Liver (tissue), 8 donors: ENCODE measurements at regions not wholly inside any gene's neighbourhood (a gene's known extent, or its start where the extent isn't known, plus 50 kb on each side); places are given as distances from the start of the nearest gene placed in this dataset.

Source experiments
- DNase-seq: peaks from one replicate; pipeline ENCODE4 v3.0.0-alpha.2; 2017; ENCODE audit warnings: low spot score
- H3K27ac ChIP-seq, 2 donors: one replicate each; pipeline ENCODE4 v1.7.0; 2013; ENCODE audit warnings: inconsistent platforms in 2 of 2, low read length in 2 of 2, control low read depth in 1 of 2, low read depth in 1 of 2, mild to moderate bottlenecking in 1 of 2
- H3K27me3 ChIP-seq, 4 donors: one replicate each; pipeline versions ENCODE4 v1.6.1 to v1.7.0; 2013; ENCODE audit warnings: low read length in 3 of 4, inconsistent platforms in 1 of 4, mild to moderate bottlenecking in 1 of 4, moderate library complexity in 1 of 4; ENCODE audit not compliant: control insufficient read depth in 4 of 4, insufficient read depth in 4 of 4
- H3K36me3 ChIP-seq, 4 donors: one replicate each; pipeline versions ENCODE4 v1.6.1 to v1.7.0; 2013; ENCODE audit warnings: low read length in 3 of 4, mild to moderate bottlenecking in 3 of 4, low read depth in 1 of 4, moderate library complexity in 1 of 4; ENCODE audit not compliant: control insufficient read depth in 4 of 4, insufficient read depth in 3 of 4
- H3K4me1 ChIP-seq, 4 donors: one replicate each; pipeline versions ENCODE4 v1.6.1 to v1.7.0; 2013; ENCODE audit warnings: low read length in 3 of 4, mild to moderate bottlenecking in 3 of 4, moderate library complexity in 1 of 4; ENCODE audit not compliant: control insufficient read depth in 4 of 4, insufficient read depth in 4 of 4
- H3K4me3 ChIP-seq, 3 donors: one replicate each; pipeline versions ENCODE4 v1.6.1 to v1.7.0; 2013; ENCODE audit warnings: low read length in 3 of 3, control low read depth in 1 of 3, low read depth in 1 of 3, mild to moderate bottlenecking in 1 of 3
- H3K9ac ChIP-seq, 2 donors: one replicate each; pipeline ENCODE4 v1.7.0; 2013; ENCODE audit warnings: low read length in 2 of 2, mild to moderate bottlenecking in 2 of 2, moderate library complexity in 2 of 2, control low read depth in 1 of 2, low read depth in 1 of 2
- H3K9me3 ChIP-seq, 4 donors: one replicate each; pipeline versions ENCODE4 v1.6.1 to v1.7.0; 2013; ENCODE audit warnings: low read length in 3 of 4; ENCODE audit not compliant: control insufficient read depth in 4 of 4
- ATF3 ChIP-seq: IDR thresholded peaks from 2 replicates; pipeline ENCODE4 v1.6.1; 2016; ENCODE audit warnings: antibody characterized with exemption
- CTCF ChIP-seq: fragments of 150-350 bp; IDR thresholded peaks from 2 replicates; pipeline ENCODE4 v1.5.1; 2017; ENCODE audit warnings: improper control_type of control experiment, low read depth, low read length; ENCODE audit not compliant: missing input control
- EGR1 ChIP-seq, 2 donors: IDR thresholded peaks; 2 replicates each; pipeline ENCODE4 v1.6.1; 2016 to 2018; ENCODE audit warnings: antibody characterized with exemption in 2 of 2, low read depth in 2 of 2
- FOXA1 ChIP-seq: IDR thresholded peaks from 2 replicates; pipeline ENCODE4 v1.6.1; 2016; ENCODE audit warnings: antibody characterized with exemption
- FOXA2 ChIP-seq: IDR thresholded peaks from 2 replicates; pipeline ENCODE4 v1.6.1; 2016; ENCODE audit warnings: antibody characterized with exemption
- GABPA ChIP-seq, 2 donors: IDR thresholded peaks in 1 of 2; conservative IDR thresholded peaks in 1 of 2; 2 replicates each; pipeline ENCODE4 v1.6.1; 2016; ENCODE audit warnings: antibody characterized with exemption in 2 of 2, mild to moderate bottlenecking in 1 of 2, moderate library complexity in 1 of 2
- HNF4A ChIP-seq, 2 donors: conservative IDR thresholded peaks; 2 replicates each; pipeline ENCODE4 v1.6.1; 2016; ENCODE audit warnings: antibody characterized with exemption in 2 of 2, mild to moderate bottlenecking in 2 of 2
- HNF4G ChIP-seq: IDR thresholded peaks from 2 replicates; pipeline ENCODE4 v1.6.1; 2016; ENCODE audit warnings: antibody characterized with exemption
- JUND ChIP-seq, 2 donors: IDR thresholded peaks; 2 replicates each; pipeline ENCODE4 v1.6.1; 2016; ENCODE audit warnings: antibody characterized with exemption in 2 of 2
- MAX ChIP-seq: IDR thresholded peaks from 2 replicates; pipeline ENCODE4 v1.6.1; 2016; ENCODE audit warnings: antibody characterized with exemption
- NR2F2 ChIP-seq: IDR thresholded peaks from 2 replicates; pipeline ENCODE4 v1.6.1; 2016; ENCODE audit warnings: antibody characterized with exemption
- RAD21 ChIP-seq, 2 donors: IDR thresholded peaks; 2 replicates each; pipeline ENCODE4 v1.6.1; 2016; ENCODE audit warnings: antibody characterized with exemption in 2 of 2, mild to moderate bottlenecking in 2 of 2
- REST ChIP-seq: IDR thresholded peaks from 2 replicates; pipeline ENCODE4 v1.6.1; 2016; ENCODE audit warnings: antibody characterized with exemption, mild to moderate bottlenecking
- RXRA ChIP-seq, 2 donors: IDR thresholded peaks; 2 replicates each; pipeline ENCODE4 v1.6.1; 2017 to 2018; ENCODE audit warnings: antibody characterized with exemption in 2 of 2, mild to moderate bottlenecking in 1 of 2
- SP1 ChIP-seq: IDR thresholded peaks from 2 replicates; pipeline ENCODE4 v1.6.1; 2018; ENCODE audit warnings: antibody characterized with exemption, mild to moderate bottlenecking
- TAF1 ChIP-seq: conservative IDR thresholded peaks from 2 replicates; pipeline ENCODE4 v1.6.1; 2016; ENCODE audit warnings: antibody characterized with exemption, mild to moderate bottlenecking
- YY1 ChIP-seq: IDR thresholded peaks from 2 replicates; pipeline ENCODE4 v1.6.1; 2016; ENCODE audit warnings: antibody characterized with exemption, mild to moderate bottlenecking
- ZBTB33 ChIP-seq: IDR thresholded peaks from 2 replicates; pipeline ENCODE4 v1.6.1; 2016; ENCODE audit warnings: antibody characterized with exemption
- WGBS: extraction: QIAGEN DNeasy Blood & Tissue Kit; methylation state at CpG from one replicate; pipeline ENCODE4 v1.1.7; 2013; 5-methylcytosine and 5-hydroxymethylcytosine counted together
- donor health status: healthy.
- donor health status: healthy.
- donor health status: healthy.
- donor health status: healthy.
- donor health status: healthy.

GRCh38 chr17:22490399-22490798 is 798.1 kb downstream of the KCNJ18 start:
- no peak for TF ChIP-seq NR2F2
- TF ChIP-seq TAF1, result no peak
- no peak for TF ChIP-seq FOXA1
- no peak for TF ChIP-seq SP1
- no peak for TF ChIP-seq RAD21 (IDR thresholded peaks at IDR 0.05)
- no peak for TF ChIP-seq HNF4G
- no peak for TF ChIP-seq FOXA2
- no peak for TF ChIP-seq CTCF
- TF ChIP-seq JUND (IDR thresholded peaks at IDR 0.05), result no peak
- no peak for TF ChIP-seq REST
- no peak for TF ChIP-seq YY1
- TF ChIP-seq ATF3, result no peak
- no peak for TF ChIP-seq RXRA (IDR thresholded peaks at IDR 0.05)
- TF ChIP-seq ZBTB33, result no peak
- no peak for TF ChIP-seq MAX
- TF ChIP-seq GABPA (IDR thresholded peaks at IDR 0.05 in 1 of 2, conservative IDR thresholded peaks at IDR 0.05 in 1 of 2), result no peak
- no peak for TF ChIP-seq EGR1 (IDR thresholded peaks at IDR 0.05; ENCODE audit: low read depth in 2 of 2)
- TF ChIP-seq HNF4A (conservative IDR thresholded peaks at IDR 0.05), result no peak
- Histone ChIP-seq H3K36me3 (no peaks in the 10 kb centered on the region), H3K9me3 (peaks cover 3 to 9% (median 5%) of the 10 kb centered on the region in 4 donors), H3K9ac (no peak overlapping the region), H3K4me1 (no peaks in the 10 kb centered on the region), H3K4me3 (no peak overlapping the region), H3K27ac (no peak overlapping the region), H3K27me3 (no peaks in the 10 kb centered on the region)
- WGBS, result 47% methylated on average over 3 of the region's 3 CpGs
- DNase-seq, result no peak

- no peaks in the 10 kb centered on the region for H3K36me3 ChIP-seq
- no peak overlapping the region for H3K4me3 ChIP-seq
- no peak for DNase-seq
- no peaks in the 10 kb centered on the region for H3K4me1 ChIP-seq
- no peak overlapping the region for H3K27ac ChIP-seq
- 40% methylated on average over 4 of the region's 4 CpGs for WGBS
- H3K27me3 ChIP-seq, result no peaks in the 10 kb centered on the region
- peaks cover 2 to 7% (median 2%) of the 10 kb centered on the region in 4 donors for H3K9me3 ChIP-seq
- no peak overlapping the region for H3K9ac ChIP-seq
- TF ChIP-seq SP1, result no peak
- no peak for TF ChIP-seq FOXA2
- no peak for TF ChIP-seq CTCF
- no peak for TF ChIP-seq MAX
- TF ChIP-seq HNF4A (conservative IDR thresholded peaks at IDR 0.05), result no peak
- no peak for TF ChIP-seq NR2F2
- no peak for TF ChIP-seq TAF1
- TF ChIP-seq HNF4G, result no peak
- TF ChIP-seq JUND (IDR thresholded peaks at IDR 0.05), result no peak
- no peak for TF ChIP-seq FOXA1
- TF ChIP-seq YY1, result no peak
- no peak for TF ChIP-seq REST
These were observed 800.0 kb downstream of the KCNJ18 start for GRCh38 chr17:22492331-22492730.
